H9 (cell line): ENCODE measurements at regions not wholly inside any gene's neighbourhood (a gene's known extent, or its start where the extent isn't known, plus 50 kb on each side); places are given as distances from the start of the nearest gene placed in this dataset.
A peak's percentile ranks its signal among the peaks of the same experiment; 100 is the strongest.

Source experiments
- DNase-seq: peaks from one replicate; pipeline ENCODE4 v3.0.0-alpha.2; 2017
- H2AFZ ChIP-seq: one replicate; pipeline ENCODE4 v1.6.1; 2013; ENCODE audit warnings: mild to moderate bottlenecking, low read length, control low read depth, moderate library complexity
- H2AK5ac ChIP-seq: 2 replicates; pipeline ENCODE4 v1.6.1; 2013; ENCODE audit warnings: low read length, control low read depth, mixed read lengths; ENCODE audit not compliant: insufficient read length
- H2BK120ac ChIP-seq: one replicate; pipeline ENCODE4 v1.6.1; 2013; ENCODE audit warnings: low read depth, mild to moderate bottlenecking, low read length, control low read depth, inconsistent platforms; ENCODE audit not compliant: poor library complexity, severe bottlenecking
- H2BK12ac ChIP-seq: 2 replicates; pipeline ENCODE4 v1.6.1; 2013; ENCODE audit warnings: low read length, control low read depth, mixed read lengths, low read depth; ENCODE audit not compliant: insufficient read length
- H2BK15ac ChIP-seq: 2 replicates; pipeline ENCODE4 v1.6.1; 2013; ENCODE audit warnings: low read depth, low read length, control low read depth
- H2BK20ac ChIP-seq: one replicate; pipeline ENCODE4 v1.6.1; 2013; ENCODE audit warnings: low read depth, mild to moderate bottlenecking, low read length, control low read depth, inconsistent platforms; ENCODE audit not compliant: poor library complexity, severe bottlenecking
- H2BK5ac ChIP-seq: 2 replicates; pipeline ENCODE4 v1.6.1; 2013; ENCODE audit warnings: low read length, control low read depth, mixed read lengths; ENCODE audit not compliant: insufficient read length
- H3K14ac ChIP-seq: 2 replicates; pipeline ENCODE4 v1.6.1; 2013; ENCODE audit warnings: low read length, control low read depth; ENCODE audit not compliant: insufficient read depth
- H3K18ac ChIP-seq: 2 replicates; pipeline ENCODE4 v1.6.1; 2013; ENCODE audit warnings: low read depth, mild to moderate bottlenecking, mixed read lengths, low read length, control low read depth; ENCODE audit not compliant: insufficient read length
- H3K23ac ChIP-seq: 2 replicates; pipeline ENCODE4 v1.6.1; 2013; ENCODE audit warnings: low read length, control low read depth, mixed read lengths, low read depth; ENCODE audit not compliant: insufficient read length
- H3K23me2 ChIP-seq: 2 replicates; pipeline ENCODE4 v1.6.1; 2013; ENCODE audit warnings: low read depth, mild to moderate bottlenecking, mixed read lengths, low read length, control low read depth; ENCODE audit not compliant: insufficient read length, poor library complexity, severe bottlenecking
- H3K27ac ChIP-seq: 2 replicates; pipeline ENCODE4 v1.5.1; 2013; ENCODE audit warnings: low read length, control low read depth, mixed read lengths, low read depth; ENCODE audit not compliant: insufficient read length
- H3K27me3 ChIP-seq: 2 replicates; pipeline ENCODE4 v1.6.1; 2013; ENCODE audit warnings: low read length, control low read depth, inconsistent platforms; ENCODE audit not compliant: insufficient read depth
- H3K4ac ChIP-seq: 2 replicates; pipeline ENCODE4 v1.6.1; 2013; ENCODE audit warnings: low read depth, mild to moderate bottlenecking, control low read depth, inconsistent platforms, low read length, moderate library complexity
- H3K4me1 ChIP-seq: 2 replicates; pipeline ENCODE4 v1.6.1; 2013; ENCODE audit warnings: low read length, control low read depth, inconsistent platforms; ENCODE audit not compliant: insufficient read depth
- H3K4me2 ChIP-seq: 2 replicates; pipeline ENCODE4 v1.6.1; 2013; ENCODE audit warnings: low read length, control low read depth, mixed read lengths; ENCODE audit not compliant: insufficient read length, insufficient read depth
- H3K56ac ChIP-seq: 2 replicates; pipeline ENCODE4 v1.6.1; 2013; ENCODE audit warnings: low read depth, mild to moderate bottlenecking, mixed read lengths, low read length, control low read depth; ENCODE audit not compliant: insufficient read length
- H3K79me1 ChIP-seq: 2 replicates; pipeline ENCODE4 v1.6.1; 2013; ENCODE audit warnings: low read depth, mild to moderate bottlenecking, moderate library complexity, low read length, control low read depth, inconsistent platforms; ENCODE audit not compliant: insufficient read depth, poor library complexity, severe bottlenecking
- H3K79me2 ChIP-seq: 2 replicates; pipeline ENCODE4 v1.6.1; 2013; ENCODE audit warnings: low read length, control low read depth, inconsistent platforms; ENCODE audit not compliant: insufficient read depth
- H3K9ac ChIP-seq: 2 replicates; pipeline ENCODE4 v1.6.1; 2013; ENCODE audit warnings: low read length, control low read depth, mixed read lengths; ENCODE audit not compliant: insufficient read length; ENCODE audit errors: extremely low read depth
- H3K9me3 ChIP-seq: one replicate; pipeline ENCODE4 v1.6.1; 2013; ENCODE audit warnings: low read depth, low read length, inconsistent platforms; ENCODE audit not compliant: control insufficient read depth
- H3T11ph ChIP-seq: one replicate; pipeline ENCODE4 v1.6.1; 2013; ENCODE audit warnings: mild to moderate bottlenecking, low read length, control low read depth, inconsistent platforms
- H4K20me1 ChIP-seq: one replicate; pipeline ENCODE4 v1.6.1; 2013; ENCODE audit not compliant: control insufficient read depth, insufficient read length, insufficient read depth
- H4K5ac ChIP-seq: 2 replicates; pipeline ENCODE4 v1.6.1; 2013; ENCODE audit warnings: low read depth, mild to moderate bottlenecking, mixed read lengths, low read length, control low read depth; ENCODE audit not compliant: insufficient read length
- H4K8ac ChIP-seq: replicated peaks from 2 replicates; pipeline ENCODE4 v1.6.1; 2013; ENCODE audit warnings: low read length, control low read depth, mixed read lengths, low read depth; ENCODE audit not compliant: insufficient read length
- H4K91ac ChIP-seq: 2 replicates; pipeline ENCODE4 v1.6.1; 2013; ENCODE audit warnings: low read depth, mild to moderate bottlenecking, moderate library complexity, mixed read lengths, low read length, control low read depth; ENCODE audit not compliant: insufficient read length
- H3K27ac Mint-ChIP-seq, 3 experiments: 2 replicates in 2 of 3; 3 replicates in 1 of 3; pipeline ENCODE4 v1.8.0; 2020 to 2021; ENCODE audit warnings: mixed read lengths in 3 of 3, mild to moderate bottlenecking in 1 of 3, moderate library complexity in 1 of 3
- H3K27me3 Mint-ChIP-seq: 2 replicates; pipeline ENCODE4 v1.8.0; 2021; ENCODE audit warnings: low read depth, mild to moderate bottlenecking, moderate library complexity, mixed read lengths
- H3K36me3 Mint-ChIP-seq, 3 experiments: 2 replicates in 2 of 3; 3 replicates in 1 of 3; pipeline ENCODE4 v1.8.0; 2020 to 2021; ENCODE audit warnings: low read depth in 3 of 3, mixed read lengths in 3 of 3; ENCODE audit not compliant: insufficient read depth in 1 of 3
- H3K4me1 Mint-ChIP-seq, 2 experiments: 2 replicates each; pipeline ENCODE4 v1.8.0; 2020; ENCODE audit warnings: mixed read lengths in 2 of 2
- H3K4me3 Mint-ChIP-seq, 2 experiments: 2 replicates in 1 of 2; 3 replicates in 1 of 2; pipeline ENCODE4 v1.8.0; 2020 to 2021; ENCODE audit warnings: mild to moderate bottlenecking in 2 of 2, mixed read lengths in 2 of 2, moderate library complexity in 1 of 2
- H3K9me3 Mint-ChIP-seq, 2 experiments: 2 replicates in 1 of 2; 3 replicates in 1 of 2; pipeline ENCODE4 v1.8.0; 2020; ENCODE audit warnings: mild to moderate bottlenecking in 2 of 2, mixed read lengths in 2 of 2, moderate library complexity in 1 of 2
- WGBS: extraction: QIAGEN DNeasy Blood & Tissue Kit; methylation state at CpG from one replicate; pipeline ENCODE4 v1.1.7; 2013; ENCODE audit warnings: missing lambda C conversion rate, low lambda C conversion rate, mixed read lengths; ENCODE audit not compliant: insufficient read length; ENCODE audit errors: extremely low coverage; 5-methylcytosine and 5-hydroxymethylcytosine counted together
- TF ChIP-seq, protein P1 (sequence below): fragments of 200-600 bp; sonication (generic); conservative IDR thresholded peaks from 3 replicates; pipeline ENCODE4 v1.8.0; 2021; ENCODE audit warnings: antibody characterized with exemption, mild to moderate bottlenecking

DNA sequence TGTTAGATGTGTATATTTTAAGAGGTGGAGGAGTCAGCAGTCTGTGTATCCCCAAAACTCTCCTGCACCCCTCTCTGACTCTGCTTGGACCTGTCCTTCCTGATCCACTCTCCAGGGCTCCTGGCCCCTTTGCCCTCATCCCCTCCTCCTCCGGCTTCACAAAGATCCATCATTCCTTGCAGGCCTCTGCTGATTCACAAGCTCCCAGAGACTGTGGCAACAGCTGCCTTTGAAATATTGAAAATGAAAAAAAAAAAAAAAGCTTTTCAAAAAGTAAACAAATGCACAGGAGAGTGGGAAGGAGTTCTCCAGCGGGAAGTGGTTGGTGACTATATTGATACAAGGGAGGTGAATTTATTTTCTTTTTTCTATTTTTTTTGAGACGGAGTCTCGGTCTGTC, 330.2 kb upstream of the SULF2 start:
- Mint-ChIP-seq H3K27ac (0 out of 7 replicates have a peak overlapping the region, but pooled peaks of 1 of the 3 experiments have one; percentile 35), H3K27me3 (no peaks in the 10 kb centered on the region; the same call in 1 of the 2 replicates)

More for the DNA sequence above, 330.2 kb upstream of the SULF2 start:
- Mint-ChIP-seq H3K9me3 (no peaks in the 10 kb centered on the region; a peak in 1 of 5 replicates), H3K4me3 (no peak overlapping the region), H3K36me3 (0 out of 7 replicates have a peak, but pooled peaks cover 0 to 2% (median 0%) of the 10 kb centered on the region in 3 experiments), H3K4me1 (peaks cover 0 to 3% of the 10 kb centered on the region in 2 experiments; a peak in 2 of 4 replicates)
- no peak for DNase-seq
- H2BK120ac ChIP-seq = no peak overlapping the region
- H4K8ac ChIP-seq = no peak overlapping the region
- H3T11ph ChIP-seq = no peak overlapping the region
- H3K4me2 ChIP-seq = no peak overlapping the region
- no peak overlapping the region for H3K56ac ChIP-seq
- H3K79me1 ChIP-seq = no peaks in the 10 kb centered on the region
- no peaks in the 10 kb centered on the region for H3K79me2 ChIP-seq
- no peaks in the 10 kb centered on the region for H4K20me1 ChIP-seq
- H2AK5ac ChIP-seq = no peak overlapping the region
- H3K23me2 ChIP-seq = no peaks in the 10 kb centered on the region
- no peak overlapping the region for H3K23ac ChIP-seq
- no peak overlapping the region for H2AFZ ChIP-seq
- H3K9ac ChIP-seq = no peak overlapping the region
- no peaks in the 10 kb centered on the region for H3K27me3 ChIP-seq
- H4K91ac ChIP-seq = no peak overlapping the region
- no peaks in the 10 kb centered on the region for H3K9me3 ChIP-seq
- H3K4me1 ChIP-seq = no peaks in the 10 kb centered on the region
- H3K4ac ChIP-seq = no peak overlapping the region
- TF ChIP-seq, protein P1, sequence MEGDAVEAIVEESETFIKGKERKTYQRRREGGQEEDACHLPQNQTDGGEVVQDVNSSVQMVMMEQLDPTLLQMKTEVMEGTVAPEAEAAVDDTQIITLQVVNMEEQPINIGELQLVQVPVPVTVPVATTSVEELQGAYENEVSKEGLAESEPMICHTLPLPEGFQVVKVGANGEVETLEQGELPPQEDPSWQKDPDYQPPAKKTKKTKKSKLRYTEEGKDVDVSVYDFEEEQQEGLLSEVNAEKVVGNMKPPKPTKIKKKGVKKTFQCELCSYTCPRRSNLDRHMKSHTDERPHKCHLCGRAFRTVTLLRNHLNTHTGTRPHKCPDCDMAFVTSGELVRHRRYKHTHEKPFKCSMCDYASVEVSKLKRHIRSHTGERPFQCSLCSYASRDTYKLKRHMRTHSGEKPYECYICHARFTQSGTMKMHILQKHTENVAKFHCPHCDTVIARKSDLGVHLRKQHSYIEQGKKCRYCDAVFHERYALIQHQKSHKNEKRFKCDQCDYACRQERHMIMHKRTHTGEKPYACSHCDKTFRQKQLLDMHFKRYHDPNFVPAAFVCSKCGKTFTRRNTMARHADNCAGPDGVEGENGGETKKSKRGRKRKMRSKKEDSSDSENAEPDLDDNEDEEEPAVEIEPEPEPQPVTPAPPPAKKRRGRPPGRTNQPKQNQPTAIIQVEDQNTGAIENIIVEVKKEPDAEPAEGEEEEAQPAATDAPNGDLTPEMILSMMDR = no peak
- no peak overlapping the region for H3K27ac ChIP-seq
- H3K18ac ChIP-seq = no peak overlapping the region
- no peak overlapping the region for H4K5ac ChIP-seq
- no peak overlapping the region for H2BK5ac ChIP-seq
- H3K14ac ChIP-seq = no peak overlapping the region
- H2BK15ac ChIP-seq = no peak overlapping the region
- H2BK20ac ChIP-seq = no peak overlapping the region
- no peak overlapping the region for H2BK12ac ChIP-seq
- no CpG with 5 or more reads among the region's 4 CpGs for WGBS
